Astrocyte (in vitro differentiated cells and primary cell): ENCODE measurements at regions not wholly inside any gene's neighbourhood (a gene's known extent, or its start where the extent isn't known, plus 50 kb on each side); places are given as distances from the start of the nearest gene placed in this dataset.

Experiments used
- DNase-seq: peaks from one replicate; pipeline ENCODE4 v3.0.0-alpha.2; 2010; ENCODE audit warnings: low read depth
- FAIRE-seq: peaks from 2 replicates; lab custom pipeline; 2011; peaks lifted over from hg19 to GRCh38; lab: Jason Lieb, UNC
- H2AFZ ChIP-seq: 2 replicates; pipeline ENCODE4 v1.6.0; 2012; ENCODE audit warnings: low read depth, low read length, inconsistent platforms
- H3K27ac ChIP-seq: 2 replicates; pipeline ENCODE4 v1.5.1; 2011; ENCODE audit warnings: low read depth, low read length, inconsistent platforms
- H3K27me3 ChIP-seq: 2 replicates; pipeline ENCODE4 v1.6.0; 2011; ENCODE audit warnings: low read length, inconsistent platforms; ENCODE audit not compliant: insufficient read depth
- H3K36me3 ChIP-seq: 2 replicates; pipeline ENCODE4 v1.5.1; 2011; ENCODE audit warnings: low read length, inconsistent platforms; ENCODE audit not compliant: insufficient read depth
- H3K4me1 ChIP-seq: 2 replicates; pipeline ENCODE4 v1.5.1; 2011; ENCODE audit warnings: low read length, inconsistent platforms; ENCODE audit not compliant: insufficient read depth
- H3K4me2 ChIP-seq: 2 replicates; pipeline ENCODE4 v1.6.0; 2012; ENCODE audit warnings: low read length, inconsistent platforms
- H3K4me3 ChIP-seq: 2 replicates; pipeline ENCODE4 v1.5.1; 2011; ENCODE audit warnings: low read depth, mild to moderate bottlenecking, low read length, inconsistent platforms; ENCODE audit not compliant: insufficient read depth
- H3K79me2 ChIP-seq: 2 replicates; pipeline ENCODE4 v1.6.0; 2012; ENCODE audit warnings: mild to moderate bottlenecking, low read length, inconsistent platforms; ENCODE audit not compliant: insufficient read depth
- H3K9ac ChIP-seq: 2 replicates; pipeline ENCODE4 v1.6.0; 2012; ENCODE audit warnings: mild to moderate bottlenecking, low read length, inconsistent platforms
- H3K9me3 ChIP-seq: 2 replicates; pipeline ENCODE4 v1.5.1; 2012; ENCODE audit warnings: low read depth, mild to moderate bottlenecking, low read length, inconsistent platforms; ENCODE audit not compliant: insufficient read depth
- H4K20me1 ChIP-seq: 2 replicates; pipeline ENCODE4 v1.6.0; 2012; ENCODE audit warnings: low read length, inconsistent platforms; ENCODE audit not compliant: insufficient read depth
- H3K27ac Mint-ChIP-seq: one replicate; pipeline ENCODE4 v1.8.0; 2021; ENCODE audit warnings: mild to moderate bottlenecking, mixed read lengths; ENCODE audit not compliant: unreplicated experiment
- H3K27me3 Mint-ChIP-seq: one replicate; pipeline ENCODE4 v1.8.0; 2021; ENCODE audit warnings: low read depth, mixed read lengths; ENCODE audit not compliant: unreplicated experiment
- H3K36me3 Mint-ChIP-seq: one replicate; pipeline ENCODE4 v1.8.0; 2021; ENCODE audit warnings: low read depth, mixed read lengths; ENCODE audit not compliant: unreplicated experiment
- H3K4me1 Mint-ChIP-seq: one replicate; pipeline ENCODE4 v1.8.0; 2021; ENCODE audit warnings: low read depth, mixed read lengths; ENCODE audit not compliant: unreplicated experiment
- H3K4me3 Mint-ChIP-seq: one replicate; pipeline ENCODE4 v1.8.0; 2021; ENCODE audit warnings: mild to moderate bottlenecking, moderate library complexity, mixed read lengths; ENCODE audit not compliant: unreplicated experiment
- H3K9me3 Mint-ChIP-seq: one replicate; pipeline ENCODE4 v1.8.0; 2021; ENCODE audit warnings: mild to moderate bottlenecking, mixed read lengths; ENCODE audit not compliant: unreplicated experiment
- EZH2 ChIP-seq: IDR thresholded peaks from 2 replicates; pipeline ENCODE4 v1.6.1; 2012; ENCODE audit warnings: mild to moderate bottlenecking, low read length, inconsistent platforms; ENCODE audit not compliant: insufficient read depth
- TF ChIP-seq, protein P1 (sequence below): IDR thresholded peaks from 2 replicates; pipeline ENCODE4 v1.5.1; 2011; ENCODE audit warnings: low read depth, mild to moderate bottlenecking, inconsistent platforms, low read length, moderate library complexity; ENCODE audit not compliant: insufficient read depth

DNA sequence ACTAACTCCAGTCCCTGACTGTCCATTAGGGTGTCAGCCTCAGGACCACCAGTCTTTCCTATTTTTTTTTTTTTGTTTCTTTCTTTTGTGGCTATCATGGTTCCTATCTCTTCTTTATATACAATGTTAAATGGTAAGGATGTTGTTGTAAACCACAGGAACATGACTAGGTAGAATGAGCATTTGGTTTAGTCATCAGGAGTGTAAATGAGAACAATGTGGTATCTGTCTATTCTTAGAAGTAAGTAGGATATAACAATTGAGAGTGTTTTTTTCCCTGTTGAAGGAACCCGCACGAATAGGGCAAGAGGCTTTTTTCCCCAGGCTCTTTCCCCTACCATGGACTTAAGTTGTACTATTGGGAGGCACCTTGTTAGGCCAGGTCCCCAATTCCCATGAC lies 880.3 kb upstream of the GBE1 start:
- Histone ChIP-seq H3K4me1 (peaks cover 3% of the 10 kb centered on the region), H3K27ac (no peak overlapping the region), H3K4me2 (peak overlapping the region; percentile 15), H4K20me1 (no peaks in the 10 kb centered on the region), H3K27me3 (no peaks in the 10 kb centered on the region), H3K36me3 (no peaks in the 10 kb centered on the region), H3K9me3 (no peaks in the 10 kb centered on the region), H3K4me3 (no peak overlapping the region), H2AFZ (no peak overlapping the region), H3K79me2 (no peaks in the 10 kb centered on the region), H3K9ac (no peak overlapping the region)
- FAIRE-seq (no peak), DNase-seq (peak; percentile 70)
- Mint-ChIP-seq H3K4me1 (peaks cover 4% of the 10 kb centered on the region), H3K27me3 (peaks cover 3% of the 10 kb centered on the region), H3K36me3 (no peaks in the 10 kb centered on the region), H3K27ac (peak overlapping the region; percentile 41), H3K4me3 (no peak overlapping the region), H3K9me3 (no peaks in the 10 kb centered on the region)
- TF ChIP-seq, protein P1, sequence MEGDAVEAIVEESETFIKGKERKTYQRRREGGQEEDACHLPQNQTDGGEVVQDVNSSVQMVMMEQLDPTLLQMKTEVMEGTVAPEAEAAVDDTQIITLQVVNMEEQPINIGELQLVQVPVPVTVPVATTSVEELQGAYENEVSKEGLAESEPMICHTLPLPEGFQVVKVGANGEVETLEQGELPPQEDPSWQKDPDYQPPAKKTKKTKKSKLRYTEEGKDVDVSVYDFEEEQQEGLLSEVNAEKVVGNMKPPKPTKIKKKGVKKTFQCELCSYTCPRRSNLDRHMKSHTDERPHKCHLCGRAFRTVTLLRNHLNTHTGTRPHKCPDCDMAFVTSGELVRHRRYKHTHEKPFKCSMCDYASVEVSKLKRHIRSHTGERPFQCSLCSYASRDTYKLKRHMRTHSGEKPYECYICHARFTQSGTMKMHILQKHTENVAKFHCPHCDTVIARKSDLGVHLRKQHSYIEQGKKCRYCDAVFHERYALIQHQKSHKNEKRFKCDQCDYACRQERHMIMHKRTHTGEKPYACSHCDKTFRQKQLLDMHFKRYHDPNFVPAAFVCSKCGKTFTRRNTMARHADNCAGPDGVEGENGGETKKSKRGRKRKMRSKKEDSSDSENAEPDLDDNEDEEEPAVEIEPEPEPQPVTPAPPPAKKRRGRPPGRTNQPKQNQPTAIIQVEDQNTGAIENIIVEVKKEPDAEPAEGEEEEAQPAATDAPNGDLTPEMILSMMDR: no peak
- no peak for TF ChIP-seq EZH2

DNA sequence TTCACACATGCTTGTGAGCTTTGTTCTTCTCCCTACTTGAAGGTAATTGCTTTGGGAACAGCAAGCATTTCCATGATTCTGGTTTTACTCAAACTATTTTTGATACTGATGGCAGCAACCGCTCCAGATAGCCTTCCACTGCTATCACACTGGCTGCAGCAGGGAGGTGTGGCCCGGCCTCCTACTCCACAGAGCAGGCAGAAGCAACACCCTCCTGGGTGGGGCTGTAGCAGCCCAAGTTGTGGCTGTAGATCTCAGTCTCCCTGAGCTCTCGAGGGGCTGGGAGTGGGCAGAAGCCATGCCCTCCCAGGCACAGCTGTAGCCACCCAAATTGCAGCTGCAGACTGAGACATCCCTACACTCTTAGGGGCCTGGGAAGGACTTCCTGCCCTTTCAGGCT lies 878.8 kb upstream of the GBE1 start:
- Mint-ChIP-seq H3K27ac (no peak overlapping the region), H3K27me3 (no peaks in the 10 kb centered on the region), H3K4me3 (no peak overlapping the region), H3K4me1 (peaks cover 4% of the 10 kb centered on the region), H3K36me3 (no peaks in the 10 kb centered on the region), H3K9me3 (no peaks in the 10 kb centered on the region)
- Histone ChIP-seq H3K27me3 (no peaks in the 10 kb centered on the region), H3K9me3 (no peaks in the 10 kb centered on the region), H3K79me2 (no peaks in the 10 kb centered on the region), H3K36me3 (no peaks in the 10 kb centered on the region), H3K27ac (no peak overlapping the region), H3K4me1 (peaks cover 3% of the 10 kb centered on the region), H3K9ac (no peak overlapping the region), H3K4me2 (no peak overlapping the region), H3K4me3 (no peak overlapping the region), H2AFZ (no peak overlapping the region), H4K20me1 (no peaks in the 10 kb centered on the region)
- FAIRE-seq (no peak), DNase-seq (no peak)
- no peak for TF ChIP-seq EZH2
- TF ChIP-seq, protein P1: no peak

DNA sequence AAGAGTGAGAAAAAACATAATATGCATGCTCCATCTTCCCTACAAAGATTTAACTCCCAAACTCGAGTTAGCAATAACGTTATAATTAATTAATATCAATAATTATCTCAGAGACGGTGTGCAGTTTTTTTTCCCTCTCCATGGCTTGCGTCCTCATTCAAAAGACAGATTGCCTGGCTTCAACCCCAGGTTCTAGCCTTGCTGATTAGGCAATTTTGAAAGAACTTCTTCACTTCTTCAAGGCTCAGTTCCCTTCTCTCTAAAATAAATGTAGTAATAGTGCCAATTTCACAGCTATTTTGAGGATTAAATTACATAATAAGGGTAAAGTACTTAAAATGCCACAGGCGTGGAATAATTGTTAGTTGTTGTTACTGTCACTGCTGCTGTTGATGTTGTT lies 876.1 kb upstream of the GBE1 start:
- Mint-ChIP-seq H3K27ac (no peak overlapping the region), H3K9me3 (no peaks in the 10 kb centered on the region), H3K36me3 (no peaks in the 10 kb centered on the region), H3K4me1 (peaks cover 4% of the 10 kb centered on the region), H3K27me3 (no peaks in the 10 kb centered on the region), H3K4me3 (no peak overlapping the region)
- DNase-seq (no peak), FAIRE-seq (no peak)
- H3K79me2 ChIP-seq: no peaks in the 10 kb centered on the region
- no peak overlapping the region for H3K4me3 ChIP-seq
- H3K27me3 ChIP-seq: no peaks in the 10 kb centered on the region
- TF ChIP-seq EZH2: no peak
- TF ChIP-seq, protein P1: no peak
- H3K27ac ChIP-seq: no peak overlapping the region
- H3K9me3 ChIP-seq: no peaks in the 10 kb centered on the region
- no peak overlapping the region for H3K4me2 ChIP-seq
- H3K4me1 ChIP-seq: peaks cover 3% of the 10 kb centered on the region
- H4K20me1 ChIP-seq: no peaks in the 10 kb centered on the region
- H2AFZ ChIP-seq: no peak overlapping the region
- H3K36me3 ChIP-seq: no peaks in the 10 kb centered on the region
- H3K9ac ChIP-seq: no peak overlapping the region
